ENCODE measurements at regions not wholly inside any gene's neighbourhood (a gene's known extent, or its start where the extent isn't known, plus 50 kb on each side); places are given as distances from the start of the nearest gene placed in this dataset.
"Not testable (repeated sequence)": the region's sequence is repeated elsewhere in the genome, so short reads cannot be mapped to it uniquely, and the experiment has no call there.

- in situ Hi-C loops (cut with HindIII; ENCODE audit: low sequenced_read_pairs), result no loop called here
- TF ChIP-seq CTCF (IDR thresholded peaks at IDR 0.05; ENCODE audit: low read depth, low read length), result no peak
Observed at GRCh38 chr12:65728848-65729793, 95.2 kb upstream of the HMGA2 start.

DNA sequence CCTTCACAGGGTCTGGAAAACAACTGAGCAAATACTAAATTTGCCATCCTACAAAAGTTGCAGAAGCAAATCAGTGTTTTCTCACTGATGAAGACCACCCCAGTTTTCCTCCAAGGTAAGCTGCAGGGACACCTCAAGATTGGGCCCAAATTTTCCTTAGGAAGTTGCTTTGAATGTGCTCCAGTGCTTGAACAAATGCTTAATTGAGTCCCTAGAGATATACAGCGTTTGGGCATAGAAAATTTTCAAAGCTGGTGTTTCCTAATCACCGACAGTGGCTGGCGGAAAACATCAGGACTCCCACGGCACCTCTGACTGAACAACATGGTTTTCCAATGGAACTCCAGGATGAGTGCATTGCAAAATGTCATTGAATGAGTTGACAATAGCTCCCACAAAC is 92.5 kb upstream of the HMGA2 start:
- no peak for DNase-seq (ENCODE audit: low read depth, low spot score)
- in situ Hi-C loops (cut with HindIII; ENCODE audit: low sequenced_read_pairs), result no loop called here
- TF ChIP-seq CTCF (IDR thresholded peaks at IDR 0.05; ENCODE audit: low read depth, low read length), result no peak
- no peak overlapping the region for H3K4me3 ChIP-seq (ENCODE audit: low read depth, low read length)

More at GRCh38 chr12:65728848-65729793, 95.2 kb upstream of the HMGA2 start:
- peak overlapping the region; percentile 65 for H3K4me3 ChIP-seq (ENCODE audit: low read depth, low read length)
- DNase-seq (ENCODE audit: low read depth, low spot score), result peak; percentile 41

DNA sequence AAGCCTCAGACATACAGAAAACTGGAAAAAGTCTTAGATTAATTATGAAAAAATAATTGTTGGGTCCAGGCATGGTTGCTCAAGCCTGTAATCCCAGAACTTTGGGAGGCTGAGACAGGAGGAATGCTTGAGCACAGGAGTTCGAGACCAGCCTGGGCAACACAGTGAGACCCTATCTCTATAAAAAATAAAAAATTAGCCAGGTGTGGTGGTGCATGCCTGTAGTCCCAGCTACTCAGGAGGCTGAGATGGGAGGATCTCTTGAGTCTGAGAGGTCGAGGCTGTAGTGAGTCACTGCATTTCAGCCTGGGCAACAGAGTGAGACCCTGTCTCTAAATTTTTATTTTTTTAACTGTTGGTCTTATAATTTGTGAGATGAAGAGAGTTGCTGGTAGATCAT is 90.6 kb upstream of the HMGA2 start:
- H3K4me3 ChIP-seq (ENCODE audit: low read depth, low read length), result not testable (repeated sequence)

GRCh38 chr12:65734226-65734625 is 90.1 kb upstream of the HMGA2 start:
- no peak for DNase-seq (ENCODE audit: low read depth, low spot score)
- in situ Hi-C loops (cut with HindIII; ENCODE audit: low sequenced_read_pairs), result no loop called here
- H3K4me3 ChIP-seq (ENCODE audit: low read depth, low read length), result no peak overlapping the region
- TF ChIP-seq CTCF (IDR thresholded peaks at IDR 0.05; ENCODE audit: low read depth, low read length), result no peak

More for the DNA sequence above, 90.6 kb upstream of the HMGA2 start:
- DNase-seq (ENCODE audit: low read depth, low spot score); in situ Hi-C loops (cut with HindIII; ENCODE audit: low sequenced_read_pairs): not testable (repeated sequence)

- no peak overlapping the region for H3K4me3 ChIP-seq (ENCODE audit: low read depth, low read length)
- DNase-seq (ENCODE audit: low read depth, low spot score), result no peak
- no peak for TF ChIP-seq CTCF (IDR thresholded peaks at IDR 0.05; ENCODE audit: low read depth, low read length)
- in situ Hi-C loops (cut with HindIII; ENCODE audit: low sequenced_read_pairs), result no loop called here
Observed at GRCh38 chr12:65739606-65740005, 84.7 kb upstream of the HMGA2 start.

DNA sequence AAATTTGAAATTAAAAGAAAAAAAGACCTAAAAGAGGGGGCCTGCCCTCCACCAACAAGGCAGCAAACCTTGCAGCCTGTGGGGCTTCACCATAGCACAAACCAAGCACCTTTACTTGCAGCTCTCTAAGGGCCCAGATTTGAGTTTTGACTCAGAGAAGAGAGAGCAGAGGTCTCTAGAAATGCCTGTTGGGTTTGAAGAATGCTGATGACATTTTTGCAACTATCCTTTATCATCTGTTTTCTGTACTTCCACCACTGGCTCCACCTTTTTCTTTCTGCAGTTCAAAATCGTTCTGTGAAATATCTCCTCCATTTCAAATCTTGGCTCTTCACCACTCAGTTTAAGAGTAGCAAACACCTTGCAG is 83.8 kb upstream of the HMGA2 start:
- peak overlapping the region; percentile 59 for H3K4me3 ChIP-seq (ENCODE audit: low read depth, low read length)
- no peak for TF ChIP-seq CTCF (IDR thresholded peaks at IDR 0.05; ENCODE audit: low read depth, low read length)
- no peak for DNase-seq (ENCODE audit: low read depth, low spot score)
- in situ Hi-C loops (cut with HindIII; ENCODE audit: low sequenced_read_pairs), result no loop called here

- peak; percentile 92 for DNase-seq (ENCODE audit: low read depth, low spot score)
- in situ Hi-C loops (cut with HindIII; ENCODE audit: low sequenced_read_pairs), result no loop called here
- peak overlapping the region; percentile 59 for H3K4me3 ChIP-seq (ENCODE audit: low read depth, low read length)
- no peak for TF ChIP-seq CTCF (IDR thresholded peaks at IDR 0.05; ENCODE audit: low read depth, low read length)
Observed at GRCh38 chr12:65740873-65741600, 83.2 kb upstream of the HMGA2 start.
